Activated naive CD4-positive, alpha-beta T cell treated with anti-CD3 and anti-CD28 coated beads for 36 hours (primary cell): ENCODE measurements at regions not wholly inside any gene's neighbourhood (a gene's known extent, or its start where the extent isn't known, plus 50 kb on each side); places are given as distances from the start of the nearest gene placed in this dataset.

ENCODE experiments used
- CTCF ChIA-PET: fragments of 350-600 bp; sonication (Branson Sonifier 250); formaldehyde crosslinking; loops from one replicate; lab custom pipeline; 2021; ENCODE audit warnings: antibody characterized with exemption; lab: Charles Lee
- DNase-seq: peaks from one replicate; pipeline ENCODE4 v3.0.0-alpha.2; 2020
- H3K27ac Mint-ChIP-seq: one replicate; pipeline ENCODE4 v1.8.0; 2021; ENCODE audit warnings: mild to moderate bottlenecking, mixed read lengths
- H3K27me3 Mint-ChIP-seq: one replicate; pipeline ENCODE4 v1.8.0; 2021; ENCODE audit warnings: low read depth, mixed read lengths
- H3K36me3 Mint-ChIP-seq: one replicate; pipeline ENCODE4 v1.8.0; 2021; ENCODE audit warnings: low read depth, mixed read lengths
- H3K4me1 Mint-ChIP-seq: one replicate; pipeline ENCODE4 v1.8.0; 2021; ENCODE audit warnings: low read depth, mixed read lengths
- H3K4me3 Mint-ChIP-seq: one replicate; pipeline ENCODE4 v1.8.0; 2021; ENCODE audit warnings: mild to moderate bottlenecking, moderate library complexity, mixed read lengths
- H3K9me3 Mint-ChIP-seq: one replicate; pipeline ENCODE4 v1.8.0; 2021; ENCODE audit warnings: mixed read lengths
- intact Hi-C: fragments of 100-400 bp; cut with micrococcal nuclease; formaldehyde crosslinking; loops from one replicate; pipeline ENCODE4 v1.15.1; 2023

- H3K27ac Mint-ChIP-seq = no peak overlapping the region
- no peak overlapping the region for H3K4me3 Mint-ChIP-seq
- H3K36me3 Mint-ChIP-seq = no peaks in the 10 kb centered on the region
- CTCF ChIA-PET = interaction anchor here (0.8 to 1.3 kb wide), 2 partner anchors 66 to 67 kb away, joined by 3 to 4 read pairs; no protein-coding TSS in a partner anchor
- no peak for DNase-seq
- intact Hi-C loops = no loop called here
- peaks cover 9% of the 10 kb centered on the region for H3K9me3 Mint-ChIP-seq
- H3K27me3 Mint-ChIP-seq = peaks cover 16% of the 10 kb centered on the region
- H3K4me1 Mint-ChIP-seq = no peaks in the 10 kb centered on the region
Observed at GRCh38 chr19:42662712-42663111, 68.0 kb upstream of the CEACAM8 start.

GRCh38 chr19:42660353-42660752 lies 65.6 kb upstream of the CEACAM8 start:
- Mint-ChIP-seq H3K27ac (no peak overlapping the region), H3K27me3 (peaks cover 6% of the 10 kb centered on the region), H3K4me1 (no peaks in the 10 kb centered on the region), H3K36me3 (no peaks in the 10 kb centered on the region), H3K9me3 (peaks cover 9% of the 10 kb centered on the region), H3K4me3 (no peak overlapping the region)
- CTCF ChIA-PET = no interaction called here
- intact Hi-C loops = no loop called here
- DNase-seq = no peak

GRCh38 chr19:42658076-42658475 lies 63.4 kb upstream of the CEACAM8 start:
- intact Hi-C loops = no loop called here
- DNase-seq = no peak
- Mint-ChIP-seq H3K9me3 (peaks cover 9% of the 10 kb centered on the region), H3K27me3 (peaks cover 4% of the 10 kb centered on the region), H3K27ac (no peak overlapping the region), H3K4me1 (no peaks in the 10 kb centered on the region), H3K4me3 (no peak overlapping the region), H3K36me3 (no peaks in the 10 kb centered on the region)
- CTCF ChIA-PET = no interaction called here

DNA sequence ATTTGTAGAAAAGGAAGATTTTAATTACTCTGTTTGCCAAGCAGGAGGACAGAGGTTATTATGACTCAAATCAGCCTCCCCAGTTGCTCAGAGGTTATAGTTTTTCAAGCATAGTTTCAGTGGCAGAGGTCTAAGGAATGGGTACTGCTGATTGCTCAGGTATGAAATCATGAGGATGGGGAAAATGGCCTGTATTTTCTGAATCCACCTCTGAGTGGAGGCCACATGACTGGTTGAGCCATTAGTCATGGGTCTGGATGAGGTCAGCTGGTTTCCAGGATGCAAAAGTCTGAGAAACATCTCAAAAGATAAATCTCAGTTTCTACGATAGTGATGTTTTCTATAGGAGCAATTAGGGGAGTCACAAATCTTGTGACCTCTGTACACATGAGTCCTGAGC lies 62.8 kb upstream of the CEACAM8 start:
- no peak overlapping the region for H3K27ac Mint-ChIP-seq
- CTCF ChIA-PET = no interaction called here
- H3K27me3 Mint-ChIP-seq = peaks cover 5% of the 10 kb centered on the region

DNA sequence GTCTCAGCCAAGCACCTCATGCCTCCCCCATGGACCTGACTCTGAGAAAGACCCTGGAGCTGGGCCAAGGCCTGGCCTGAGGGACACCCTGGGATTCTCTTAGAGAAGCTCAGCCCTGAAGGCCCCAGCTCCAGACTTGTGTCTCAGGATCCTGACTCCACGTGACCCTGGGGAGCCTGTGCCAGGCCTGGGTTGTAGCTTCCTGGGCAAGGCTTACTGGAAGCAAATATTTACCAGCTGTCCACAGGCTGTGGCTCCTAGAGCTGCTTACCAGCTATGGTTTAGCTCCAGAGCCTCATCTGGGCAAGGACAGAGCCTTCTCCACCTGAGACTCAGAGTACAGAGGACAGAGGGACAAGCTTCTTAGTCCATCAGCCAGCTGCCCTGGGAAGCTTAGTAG lies 61.0 kb upstream of the CEACAM8 start:
- no peak overlapping the region for H3K27ac Mint-ChIP-seq

More for the DNA sequence above, 62.8 kb upstream of the CEACAM8 start:
- intact Hi-C loops = no loop called here
- H3K36me3 Mint-ChIP-seq = no peaks in the 10 kb centered on the region
- no peak for DNase-seq
- no peak overlapping the region for H3K4me3 Mint-ChIP-seq
- peaks cover 9% of the 10 kb centered on the region for H3K9me3 Mint-ChIP-seq
- H3K4me1 Mint-ChIP-seq = no peaks in the 10 kb centered on the region

GRCh38 chr19:42653841-42654240 lies 59.1 kb upstream of the CEACAM8 start:
- Mint-ChIP-seq H3K4me1 (no peaks in the 10 kb centered on the region), H3K9me3 (peaks cover under 1% of the 10 kb centered on the region), H3K27me3 (peaks cover 9% of the 10 kb centered on the region), H3K36me3 (no peaks in the 10 kb centered on the region), H3K4me3 (no peak overlapping the region), H3K27ac (no peak overlapping the region)
- intact Hi-C loops = no loop called here
- no peak for DNase-seq
- CTCF ChIA-PET = no interaction called here

More for the DNA sequence above, 61.0 kb upstream of the CEACAM8 start:
- no peak for DNase-seq
- H3K27me3 Mint-ChIP-seq = peaks cover 9% of the 10 kb centered on the region
- no peaks in the 10 kb centered on the region for H3K4me1 Mint-ChIP-seq
- no peaks in the 10 kb centered on the region for H3K36me3 Mint-ChIP-seq
- intact Hi-C loops = no loop called here
- CTCF ChIA-PET = interaction anchor here (1.3 to 1.7 kb wide), 2 partner anchors 21 to 28 kb away, joined by 3 to 5 read pairs; no protein-coding TSS in a partner anchor
- H3K9me3 Mint-ChIP-seq = peaks cover 9% of the 10 kb centered on the region
- H3K4me3 Mint-ChIP-seq = no peak overlapping the region

DNA sequence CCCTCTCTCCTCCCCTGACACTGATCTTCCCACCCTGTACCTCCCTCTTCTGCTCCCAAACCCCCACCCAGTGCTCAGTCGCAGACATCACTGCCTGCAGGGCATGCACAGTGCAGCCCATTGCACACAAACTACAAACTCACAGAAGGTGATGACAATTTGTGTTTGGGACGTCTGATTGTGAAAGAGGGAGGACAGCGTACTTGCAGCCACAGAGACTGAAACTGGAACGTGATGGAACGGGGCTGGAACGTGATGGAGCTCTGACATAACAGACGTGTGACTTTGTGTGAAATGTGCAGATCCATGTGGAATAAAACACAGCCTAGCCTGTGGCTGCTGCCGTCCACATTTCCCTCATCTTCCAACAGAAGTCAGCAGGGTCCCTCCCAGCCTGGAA lies 57.3 kb upstream of the CEACAM8 start:
- H3K36me3 Mint-ChIP-seq = no peaks in the 10 kb centered on the region
- intact Hi-C loops = no loop called here
- H3K9me3 Mint-ChIP-seq = no peaks in the 10 kb centered on the region
- CTCF ChIA-PET = no interaction called here
- DNase-seq = no peak
- peaks cover 9% of the 10 kb centered on the region for H3K27me3 Mint-ChIP-seq
- H3K4me1 Mint-ChIP-seq = no peaks in the 10 kb centered on the region
- no peak overlapping the region for H3K4me3 Mint-ChIP-seq
- no peak overlapping the region for H3K27ac Mint-ChIP-seq
